UCSD-AML1 (cell line): ENCODE measurements at regions not wholly inside any gene's neighbourhood (a gene's known extent, or its start where the extent isn't known, plus 50 kb on each side); places are given as distances from the start of the nearest gene placed in this dataset.

Experiments used
- DNase-seq: peaks from one replicate; lab custom pipeline; 2025; ENCODE audit not compliant: unreplicated experiment; lab: John Stamatoyannopoulos, UW

- DNase-seq, result no peak
Observed at GRCh38 chr4:20629186-20630106, 70.8 kb upstream of the PACRGL start.

- no peak for DNase-seq
Observed at GRCh38 chr4:20638825-20639224, 61.4 kb upstream of the PACRGL start.

GRCh38 chr4:20639346-20639745 is 60.9 kb upstream of the PACRGL start:
- DNase-seq, result no peak

- no peak for DNase-seq
Observed at GRCh38 chr4:20640989-20641388, 59.3 kb upstream of the PACRGL start.

- no peak for DNase-seq
Observed at GRCh38 chr4:20641976-20642375, 58.3 kb upstream of the PACRGL start.

GRCh38 chr4:20643631-20644030 is 56.6 kb upstream of the PACRGL start:
- DNase-seq, result no peak

- no peak for DNase-seq
Observed at GRCh38 chr4:20645236-20645635, 55.0 kb upstream of the PACRGL start.

GRCh38 chr4:20646287-20646686 is 54.0 kb upstream of the PACRGL start:
- DNase-seq, result no peak
